ACC112 (cell line): ENCODE measurements at regions not wholly inside any gene's neighbourhood (a gene's known extent, or its start where the extent isn't known, plus 50 kb on each side); places are given as distances from the start of the nearest gene placed in this dataset.

Experiments
- H2AFZ ChIP-seq: fragments of 200-600 bp; sonication (generic); one replicate; pipeline ENCODE4 v1.6.0; 2017; ENCODE audit warnings: antibody characterized with exemption, low read length; ENCODE audit not compliant: unreplicated experiment
- H3K27ac ChIP-seq: fragments of 200-600 bp; sonication (generic); 2 replicates; pipeline ENCODE4 v1.5.1; 2014; ENCODE audit warnings: low read depth, mild to moderate bottlenecking, antibody characterized with exemption, low read length, moderate library complexity
- H3K27me3 ChIP-seq: fragments of 200-600 bp; sonication (generic); 2 replicates; pipeline ENCODE4 v1.6.1; 2014; ENCODE audit warnings: mild to moderate bottlenecking, antibody characterized with exemption, low read length, moderate library complexity, mixed read lengths; ENCODE audit not compliant: insufficient read depth
- H3K36me3 ChIP-seq: fragments of 200-600 bp; sonication (generic); 2 replicates; pipeline ENCODE4 v1.6.1; 2016; ENCODE audit warnings: mild to moderate bottlenecking, antibody characterized with exemption, low read length, moderate library complexity, mixed read lengths; ENCODE audit not compliant: insufficient read depth
- H3K4me1 ChIP-seq: fragments of 200-600 bp; sonication (generic); one replicate; pipeline ENCODE4 v1.6.1; 2016; ENCODE audit warnings: low read length, mixed read lengths; ENCODE audit not compliant: insufficient read depth, unreplicated experiment, control insufficient read depth
- H3K4me3 ChIP-seq: fragments of 200-600 bp; sonication (generic); 2 replicates; pipeline ENCODE4 v1.5.1; 2014; ENCODE audit warnings: mild to moderate bottlenecking, low read depth, low read length
- H3K79me2 ChIP-seq: fragments of 200-600 bp; sonication (generic); one replicate; pipeline ENCODE4 v1.6.0; 2016; ENCODE audit warnings: low read length; ENCODE audit not compliant: control insufficient read depth, unreplicated experiment, insufficient read depth

DNA sequence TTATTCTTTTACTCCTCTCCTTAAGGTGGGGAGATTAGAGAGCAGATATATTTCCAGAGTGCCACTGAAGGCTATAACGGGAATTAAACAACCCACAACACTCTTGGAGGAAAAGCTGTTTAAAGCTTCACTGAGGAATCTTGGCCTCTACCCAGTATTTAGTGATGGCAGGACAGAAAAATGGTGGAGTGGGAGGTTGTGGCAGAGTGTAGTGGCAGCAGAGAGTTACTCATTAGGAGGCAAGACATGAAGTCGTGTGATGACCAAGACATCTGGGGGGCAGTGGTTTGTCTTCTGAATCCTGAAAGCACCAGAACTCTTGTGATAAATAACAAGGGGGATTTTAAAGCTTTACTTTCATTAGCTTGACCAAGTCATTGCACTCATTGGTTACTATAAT is 563.5 kb upstream of the SLITRK5 start:
- Histone ChIP-seq H3K4me1 (no peaks in the 10 kb centered on the region), H3K27ac (no peak overlapping the region), H3K36me3 (no peaks in the 10 kb centered on the region), H3K4me3 (no peak overlapping the region), H3K27me3 (no peaks in the 10 kb centered on the region), H3K79me2 (no peaks in the 10 kb centered on the region), H2AFZ (no peak overlapping the region)

DNA sequence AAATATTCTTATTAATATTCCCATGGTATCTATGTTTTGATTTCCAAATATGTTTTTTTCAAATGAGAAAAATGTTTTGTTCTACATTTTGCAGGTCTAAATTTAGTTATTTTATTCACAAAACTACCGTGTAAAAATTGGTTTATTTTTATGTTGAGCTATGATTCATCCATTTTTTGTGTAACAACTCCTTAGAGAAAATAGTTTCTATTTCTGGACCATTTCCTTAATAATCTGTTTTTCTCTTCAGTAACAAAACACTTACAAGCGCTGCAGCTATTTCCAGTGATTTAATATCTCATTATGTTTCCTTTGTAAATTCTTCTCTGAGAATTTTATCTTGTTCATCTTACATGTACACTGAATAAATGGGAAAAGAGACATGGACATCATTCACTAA is 550.7 kb upstream of the SLITRK5 start:
- no peak overlapping the region for H3K4me3 ChIP-seq
- no peaks in the 10 kb centered on the region for H3K36me3 ChIP-seq
- no peaks in the 10 kb centered on the region for H3K27me3 ChIP-seq
- no peak overlapping the region for H2AFZ ChIP-seq
- H3K4me1 ChIP-seq: no peaks in the 10 kb centered on the region
- H3K27ac ChIP-seq: no peak overlapping the region
- H3K79me2 ChIP-seq: no peaks in the 10 kb centered on the region

DNA sequence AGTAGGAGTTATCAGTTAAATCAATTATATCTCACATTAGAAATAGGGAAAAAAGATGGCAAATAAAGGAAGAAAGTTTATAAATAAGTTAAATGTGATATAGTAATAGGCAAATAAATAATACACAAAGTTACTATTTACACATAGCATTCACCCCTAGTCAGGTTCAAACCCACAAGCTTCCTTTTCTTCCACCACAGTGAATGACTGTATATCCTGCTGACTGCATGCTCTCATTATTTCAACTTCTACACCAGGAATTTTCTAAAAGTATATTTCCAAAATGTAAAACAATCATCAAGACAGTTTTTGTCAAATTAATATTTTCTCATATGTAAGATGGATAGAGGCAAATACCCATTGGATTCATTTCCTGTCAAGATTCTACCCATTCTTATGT is 548.6 kb upstream of the SLITRK5 start:
- no peak overlapping the region for H3K4me3 ChIP-seq
- H3K27me3 ChIP-seq: no peaks in the 10 kb centered on the region
- H2AFZ ChIP-seq: no peak overlapping the region
- H3K4me1 ChIP-seq: no peaks in the 10 kb centered on the region
- no peak overlapping the region for H3K27ac ChIP-seq
- no peaks in the 10 kb centered on the region for H3K36me3 ChIP-seq
- H3K79me2 ChIP-seq: no peaks in the 10 kb centered on the region

DNA sequence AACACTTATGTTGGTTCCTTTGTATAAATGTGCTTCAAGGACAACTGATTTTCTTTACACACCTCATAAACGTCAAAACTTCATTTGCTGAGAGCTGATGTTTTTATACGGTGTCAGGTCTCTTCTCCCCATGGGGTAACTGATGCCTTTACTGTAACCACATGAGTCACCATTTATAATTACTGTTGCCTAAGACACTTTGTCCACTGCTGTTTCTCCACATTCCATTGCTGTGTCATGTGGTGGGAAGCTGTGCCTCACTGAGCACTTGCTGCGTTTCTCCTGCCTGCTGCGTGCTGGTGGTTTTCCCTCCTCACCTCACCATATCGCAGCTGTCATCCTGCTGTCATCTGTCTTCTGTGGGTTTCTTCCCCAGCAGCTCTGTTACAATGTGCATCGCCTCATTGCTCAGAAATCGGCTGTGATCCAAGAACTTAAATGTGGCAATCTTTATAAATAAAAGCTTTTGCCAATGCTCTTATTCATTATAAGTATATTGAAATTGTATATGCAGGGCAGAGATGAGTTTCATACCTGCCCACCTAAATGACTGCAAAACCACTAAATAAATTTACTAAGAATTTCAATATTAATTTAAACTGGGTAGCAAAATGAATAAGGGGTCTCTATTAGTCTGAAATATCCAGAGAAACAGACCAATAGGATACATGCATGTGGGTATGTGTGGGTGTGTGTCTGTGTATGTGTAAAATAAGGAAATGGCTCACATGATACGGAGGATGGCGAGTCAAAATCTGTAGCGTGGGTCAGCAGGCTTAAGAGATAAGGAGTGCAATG is 547.0 kb upstream of the SLITRK5 start:
- H3K79me2 ChIP-seq: no peaks in the 10 kb centered on the region
- H3K36me3 ChIP-seq: no peaks in the 10 kb centered on the region
- no peak overlapping the region for H2AFZ ChIP-seq
- no peaks in the 10 kb centered on the region for H3K4me1 ChIP-seq
- H3K27me3 ChIP-seq: no peaks in the 10 kb centered on the region
- H3K27ac ChIP-seq: no peak overlapping the region; the same call in 1 of the 2 replicates
- no peak overlapping the region for H3K4me3 ChIP-seq

DNA sequence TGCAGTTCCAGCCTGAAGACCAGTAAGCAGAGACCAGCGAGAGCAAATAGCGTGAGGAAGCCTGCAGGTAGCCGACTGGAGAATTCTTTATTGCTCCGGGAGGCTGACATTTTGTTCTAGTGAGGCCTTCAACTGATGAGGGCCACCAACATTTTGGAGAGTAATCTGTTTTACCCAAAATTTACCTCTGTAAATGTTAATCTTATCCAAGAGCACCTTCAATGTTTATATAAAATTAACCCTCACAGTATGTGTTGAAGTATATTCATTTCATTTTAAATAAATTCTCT is 546.4 kb upstream of the SLITRK5 start:
- Histone ChIP-seq H3K36me3 (no peaks in the 10 kb centered on the region), H2AFZ (no peak overlapping the region), H3K79me2 (no peaks in the 10 kb centered on the region), H3K4me3 (no peak overlapping the region), H3K4me1 (no peaks in the 10 kb centered on the region), H3K27ac (no peak overlapping the region; the same call in 1 of the 2 replicates), H3K27me3 (no peaks in the 10 kb centered on the region)

DNA sequence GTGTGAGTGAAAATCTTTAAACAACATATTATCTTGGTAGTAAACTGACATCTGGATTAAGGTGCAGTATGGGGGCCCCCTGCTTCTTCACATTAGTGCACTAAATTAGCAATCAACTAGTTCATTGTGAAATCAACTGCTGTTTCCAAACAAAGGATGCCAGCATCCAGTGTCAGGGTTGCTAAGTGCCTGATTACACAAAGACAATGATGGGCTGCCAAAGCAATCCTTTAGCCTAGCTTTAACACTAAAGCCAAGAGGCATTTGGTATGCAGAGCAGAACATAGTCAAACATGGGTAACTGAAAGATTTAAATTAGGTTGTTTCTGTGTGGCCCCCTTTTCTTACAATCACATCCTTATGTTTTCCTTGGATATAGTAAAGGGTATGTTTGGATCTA is 543.1 kb upstream of the SLITRK5 start:
- H3K79me2 ChIP-seq: no peaks in the 10 kb centered on the region
- no peak overlapping the region for H3K27ac ChIP-seq
- no peaks in the 10 kb centered on the region for H3K4me1 ChIP-seq
- H3K27me3 ChIP-seq: no peaks in the 10 kb centered on the region
- H2AFZ ChIP-seq: no peak overlapping the region
- no peaks in the 10 kb centered on the region for H3K36me3 ChIP-seq
- H3K4me3 ChIP-seq: no peak overlapping the region

DNA sequence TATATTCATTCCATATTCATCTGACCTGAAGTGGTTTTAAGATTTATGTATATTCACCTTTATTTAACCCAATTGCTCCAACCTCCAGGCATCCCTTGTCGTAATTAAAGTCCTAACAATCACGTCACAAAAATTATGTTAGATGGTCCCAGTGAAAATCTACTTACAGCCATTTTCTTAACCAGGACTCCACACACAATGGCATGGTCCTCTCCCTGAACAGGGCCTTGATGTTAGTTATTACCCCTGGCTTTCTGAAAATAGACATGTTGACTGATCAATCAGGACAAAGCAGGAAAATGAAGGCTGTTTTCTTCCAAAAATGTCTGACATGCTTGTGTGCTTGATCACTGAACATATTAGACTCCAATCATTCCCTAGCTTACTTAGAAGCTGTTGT is 542.7 kb upstream of the SLITRK5 start:
- no peak overlapping the region for H3K4me3 ChIP-seq
- H3K27me3 ChIP-seq: no peaks in the 10 kb centered on the region
- no peaks in the 10 kb centered on the region for H3K4me1 ChIP-seq
- H3K36me3 ChIP-seq: no peaks in the 10 kb centered on the region
- no peak overlapping the region for H2AFZ ChIP-seq
- no peaks in the 10 kb centered on the region for H3K79me2 ChIP-seq
- H3K27ac ChIP-seq: no peak overlapping the region

DNA sequence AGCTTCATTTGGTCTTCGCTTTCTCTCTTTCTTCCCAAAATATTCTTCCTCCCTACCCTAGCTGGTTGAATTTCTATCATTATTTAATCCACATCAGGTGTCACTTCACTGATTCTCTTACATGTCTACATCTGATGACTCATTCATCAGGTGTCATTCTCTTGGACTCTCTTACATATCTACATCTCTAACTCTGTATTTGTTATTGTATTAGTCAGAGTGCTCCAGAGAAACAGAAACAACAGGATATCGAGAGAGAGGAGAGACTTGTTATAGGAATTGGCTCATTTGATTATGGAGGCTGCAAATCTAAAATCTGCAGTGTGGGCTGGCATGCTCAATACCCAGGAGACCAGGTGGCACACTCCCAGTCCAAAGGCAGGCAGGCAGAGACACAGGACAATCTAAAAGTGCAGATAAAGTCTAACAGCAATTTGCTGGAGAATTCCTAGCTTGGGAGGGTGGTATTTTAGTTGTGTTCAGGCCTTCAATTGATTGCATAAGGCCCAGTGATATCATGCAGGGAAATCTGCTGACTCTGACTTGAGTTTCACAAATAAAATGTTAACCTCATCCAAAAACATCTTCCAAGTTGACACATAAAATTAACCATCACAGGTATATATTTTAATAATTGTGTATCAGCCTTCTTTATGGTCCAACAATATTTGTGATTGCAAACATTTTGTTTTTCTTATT is 541.4 kb upstream of the SLITRK5 start:
- Histone ChIP-seq H2AFZ (no peak overlapping the region), H3K4me1 (no peaks in the 10 kb centered on the region), H3K36me3 (no peaks in the 10 kb centered on the region), H3K27me3 (no peaks in the 10 kb centered on the region), H3K4me3 (no peak overlapping the region), H3K79me2 (no peaks in the 10 kb centered on the region), H3K27ac (no peak overlapping the region)

DNA sequence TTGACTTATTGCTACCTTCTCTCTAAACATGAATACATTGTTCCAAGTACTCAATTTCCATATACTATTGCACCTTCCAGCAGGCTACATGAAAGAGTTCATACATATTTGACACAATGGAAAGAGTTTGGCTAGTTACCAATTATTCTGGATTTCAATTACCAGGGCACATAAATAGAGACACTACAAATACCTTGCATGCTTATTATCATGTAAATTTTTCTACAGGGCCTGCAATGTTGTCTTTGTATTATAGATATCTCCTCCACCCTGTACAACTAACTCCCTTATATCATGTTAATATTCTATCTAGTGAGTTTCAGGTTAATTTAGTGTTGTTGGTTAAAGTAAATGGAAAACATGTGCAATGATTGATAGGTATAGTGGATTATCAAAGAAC is 540.7 kb upstream of the SLITRK5 start:
- Histone ChIP-seq H3K36me3 (no peaks in the 10 kb centered on the region), H3K79me2 (no peaks in the 10 kb centered on the region), H3K4me1 (no peaks in the 10 kb centered on the region), H3K27me3 (no peaks in the 10 kb centered on the region), H2AFZ (no peak overlapping the region), H3K4me3 (no peak overlapping the region), H3K27ac (no peak overlapping the region)

DNA sequence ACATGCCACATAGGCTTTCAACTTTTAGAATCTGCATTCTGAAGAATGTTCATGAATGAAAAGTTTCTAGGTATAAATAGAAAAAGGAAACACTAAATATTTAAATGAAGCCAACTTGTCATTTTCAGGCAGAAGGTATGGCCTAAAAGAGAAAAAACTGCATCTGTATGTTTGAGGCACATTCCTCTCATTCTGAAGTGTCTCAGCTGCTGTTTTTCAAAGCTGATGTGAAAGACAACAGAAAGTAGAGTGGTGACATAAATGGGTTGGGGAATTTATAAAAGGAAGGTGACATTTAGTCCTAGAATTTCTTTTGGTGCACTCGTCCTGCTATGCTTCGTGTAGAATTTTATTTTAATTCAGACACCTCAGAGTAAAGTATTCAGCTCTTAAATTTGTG is 539.6 kb upstream of the SLITRK5 start:
- Histone ChIP-seq H3K27ac (no peak overlapping the region), H3K4me1 (no peaks in the 10 kb centered on the region), H3K27me3 (no peaks in the 10 kb centered on the region), H3K36me3 (no peaks in the 10 kb centered on the region), H3K79me2 (no peaks in the 10 kb centered on the region), H3K4me3 (no peak overlapping the region), H2AFZ (no peak overlapping the region)

DNA sequence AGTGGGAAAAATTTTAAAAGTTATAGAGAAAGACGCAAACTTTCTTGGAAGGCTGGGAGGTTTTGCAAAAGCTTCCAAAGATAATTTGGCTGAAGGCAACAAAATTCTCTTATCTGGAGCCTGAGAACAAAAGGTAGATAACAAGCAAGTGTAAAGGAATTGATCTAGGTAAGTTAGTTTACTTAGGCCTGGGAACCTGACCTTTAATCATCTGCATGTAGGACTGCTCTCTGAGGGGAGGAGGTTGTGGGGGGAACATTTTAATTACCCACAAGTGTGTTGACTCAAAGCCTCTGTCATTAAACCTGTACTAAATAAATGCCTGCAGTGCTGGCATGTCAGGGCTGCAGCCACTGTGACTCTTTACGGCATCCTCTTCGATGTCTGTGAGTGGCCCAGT is 532.3 kb upstream of the SLITRK5 start:
- Histone ChIP-seq H3K79me2 (no peaks in the 10 kb centered on the region), H3K4me3 (no peak overlapping the region), H3K27me3 (no peaks in the 10 kb centered on the region), H2AFZ (no peak overlapping the region), H3K36me3 (no peaks in the 10 kb centered on the region), H3K4me1 (no peaks in the 10 kb centered on the region), H3K27ac (no peak overlapping the region)
